GM12878 (cell line): ENCODE measurements at regions not wholly inside any gene's neighbourhood (a gene's known extent, or its start where the extent isn't known, plus 50 kb on each side); places are given as distances from the start of the nearest gene placed in this dataset.

Experiments used
- ATAC-seq: fragments of 200-7000 bp; cut with Tn5 transposase; 3 replicates; pipeline ENCODE4 v1.9.1; 2020; ENCODE audit warnings: mild to moderate bottlenecking, moderate library complexity
- BruUV-seq: library from RNA; stranded (reverse); fragments of 400-500 nt; replicated peaks from 2 replicates; lab custom pipeline; 2021; lab: Mats Ljungman, UMichigan
- CTCF ChIA-PET: fragments of 300-600 bp; sonication (Branson Sonifier 250); formaldehyde crosslinking; extraction: SDS; loops from one replicate; lab custom pipeline; 2021; ENCODE audit warnings: inconsistent platforms; lab: Yijun Ruan, JAX
- POLR2A ChIA-PET: fragments of 350-600 bp; formaldehyde crosslinking; extraction: SDS; loops from one replicate; lab custom pipeline; 2021; ENCODE audit warnings: inconsistent platforms; lab: Charles Lee
- RAD21 ChIA-PET: fragments of 300-600 bp; sonication (Branson Sonifier 250); formaldehyde crosslinking; loops from one replicate; lab custom pipeline; 2023; ENCODE audit warnings: antibody characterized with exemption; ENCODE audit not compliant: unreplicated experiment; lab: Charles Lee
- SMC1A ChIA-PET: fragments of 300-600 bp; sonication (Branson Sonifier 250); formaldehyde crosslinking; loops from one replicate; lab custom pipeline; 2023; ENCODE audit not compliant: unreplicated experiment, uncharacterized antibody; lab: Charles Lee
- DNase-seq: peaks from one replicate; pipeline ENCODE4 v3.0.0-alpha.2; 2011; ENCODE audit warnings: low read depth, low spot score
- FAIRE-seq: peaks from 3 replicates; lab custom pipeline; 2011; peaks lifted over from hg19 to GRCh38; lab: Jason Lieb, UNC
- H2AFZ ChIP-seq: 2 replicates; pipeline ENCODE4 v1.6.0; 2011; ENCODE audit warnings: low read depth, low read length, control low read depth; ENCODE audit not compliant: control insufficient read depth
- H3K27ac ChIP-seq: 2 replicates; pipeline ENCODE4 v1.5.1; 2011; ENCODE audit warnings: control low read depth; ENCODE audit not compliant: control insufficient read depth, insufficient read depth
- H3K27me3 ChIP-seq, 2 experiments: replicated peaks in 1 of 2; 2 replicates each; pipeline versions ENCODE4 v1.6.0 to v1.6.1; 2011; ENCODE audit warnings: low read length in 1 of 2; ENCODE audit not compliant: control insufficient read depth in 2 of 2, insufficient read depth in 2 of 2
- H3K36me3 ChIP-seq, 2 experiments: 2 replicates each; pipeline ENCODE4 v1.5.1; 2011; ENCODE audit warnings: low read length in 1 of 2; ENCODE audit not compliant: control insufficient read depth in 2 of 2, insufficient read depth in 2 of 2
- H3K4me1 ChIP-seq: 2 replicates; pipeline ENCODE4 v1.6.1; 2011; ENCODE audit warnings: mild to moderate bottlenecking, low read length, moderate library complexity, mixed read lengths; ENCODE audit not compliant: control insufficient read depth, insufficient read depth
- H3K4me2 ChIP-seq: 2 replicates; pipeline ENCODE4 v1.6.0; 2011; ENCODE audit warnings: control low read depth; ENCODE audit not compliant: control insufficient read depth, insufficient read depth
- H3K4me3 ChIP-seq: fragments of 200-600 bp; sonication (generic); 2 replicates; pipeline ENCODE4 v1.5.1; 2016
- H3K79me2 ChIP-seq: 2 replicates; pipeline ENCODE4 v1.6.0; 2011; ENCODE audit warnings: low read length; ENCODE audit not compliant: control insufficient read depth, insufficient read depth
- H3K9ac ChIP-seq: 2 replicates; pipeline ENCODE4 v1.8.0; 2011; ENCODE audit warnings: low read length, control low read depth, mixed read lengths; ENCODE audit not compliant: control insufficient read depth, insufficient read depth
- H3K9me3 ChIP-seq: replicated peaks from 3 replicates; pipeline ENCODE4 v1.5.1; 2011; ENCODE audit warnings: mild to moderate bottlenecking, low read length; ENCODE audit not compliant: control insufficient read depth, insufficient read depth
- H4K20me1 ChIP-seq: 2 replicates; pipeline ENCODE4 v1.6.0; 2011; ENCODE audit not compliant: control insufficient read depth, insufficient read depth
- CEBPZ ChIP-seq: fragments of 150-350 bp; IDR thresholded peaks from 2 replicates; pipeline ENCODE4 v1.6.1; 2016; ENCODE audit warnings: low read depth, low read length
- NR2C2 ChIP-seq: IDR thresholded peaks from 2 replicates; pipeline ENCODE4 v1.6.1; 2011; ENCODE audit warnings: borderline replicate concordance, low read depth; ENCODE audit not compliant: control insufficient read depth, insufficient read length
- ZBTB4 ChIP-seq: fragments of 450-650 bp; formaldehyde crosslinking; IDR thresholded peaks from 2 replicates; pipeline ENCODE4 v1.4.0; 2022; ENCODE audit warnings: mild to moderate bottlenecking, moderate library complexity
- ZNF622 ChIP-seq: fragments of 450-650 bp; IDR thresholded peaks from 2 replicates; pipeline ENCODE4 v1.6.1; 2017; ENCODE audit warnings: mild to moderate bottlenecking, inconsistent platforms
- WGBS: methylation state at CpG from one replicate; pipeline ENCODE4 v1.1.6; 2016; ENCODE audit warnings: low lambda C conversion rate; ENCODE audit not compliant: insufficient replicate concordance, insufficient coverage; ENCODE audit errors: missing lambda C conversion rate; 5-methylcytosine and 5-hydroxymethylcytosine counted together
- in situ Hi-C: fragments of 300-500 bp; cut with MboI; formaldehyde crosslinking; loops from 9 replicates; pipeline ENCODE4 v1.14.3; 2018; ENCODE audit warnings: mixed read lengths
- intact Hi-C: fragments of 100-400 bp; cut with micrococcal nuclease; formaldehyde crosslinking; loops from one replicate; pipeline ENCODE4 v1.14.2; 2022; ENCODE audit not compliant: unreplicated experiment

- H3K79me2 ChIP-seq, result no peaks in the 10 kb centered on the region
- FAIRE-seq (no peak), DNase-seq (no peak), ATAC-seq (no peak)
- WGBS, result 60% methylated on average over 6 of the region's 6 CpGs
- H3K4me1 ChIP-seq, result no peaks in the 10 kb centered on the region
- no peaks in the 10 kb centered on the region for H4K20me1 ChIP-seq
- H3K9ac ChIP-seq, result no peak overlapping the region
- ChIA-PET RAD21 (no interaction called here), CTCF (no interaction called here), SMC1A (interaction anchor here (0.8 to 1.5 kb wide), 3 partner anchors 12 to 31 kb away, joined by 3 to 5 read pairs (median 3); no protein-coding TSS in a partner anchor), POLR2A (no interaction called here)
- TF ChIP-seq CEBPZ (no peak), ZBTB4 (CRISPR knock-in tag) (no peak), ZNF622 (no peak), NR2C2 (no peak)
- in situ Hi-C loops, result no loop called here
- intact Hi-C loops, result no loop called here
- no peak overlapping the region for H3K27ac ChIP-seq
- no peak overlapping the region for H3K4me2 ChIP-seq
- no peak overlapping the region for H3K4me3 ChIP-seq
- H3K27me3 ChIP-seq, result no peaks in the 10 kb centered on the region
- H2AFZ ChIP-seq, result no peak overlapping the region
- H3K9me3 ChIP-seq, result no peaks in the 10 kb centered on the region
- no TSS peak for BruUV-seq
- no peaks in the 10 kb centered on the region for H3K36me3 ChIP-seq
These were observed 250.9 kb upstream of the CITED2 start for GRCh38 chr6:139625081-139625939.
